ENCODE measurements at regions not wholly inside any gene's neighbourhood (a gene's known extent, or its start where the extent isn't known, plus 50 kb on each side); places are given as distances from the start of the nearest gene placed in this dataset.

DNA sequence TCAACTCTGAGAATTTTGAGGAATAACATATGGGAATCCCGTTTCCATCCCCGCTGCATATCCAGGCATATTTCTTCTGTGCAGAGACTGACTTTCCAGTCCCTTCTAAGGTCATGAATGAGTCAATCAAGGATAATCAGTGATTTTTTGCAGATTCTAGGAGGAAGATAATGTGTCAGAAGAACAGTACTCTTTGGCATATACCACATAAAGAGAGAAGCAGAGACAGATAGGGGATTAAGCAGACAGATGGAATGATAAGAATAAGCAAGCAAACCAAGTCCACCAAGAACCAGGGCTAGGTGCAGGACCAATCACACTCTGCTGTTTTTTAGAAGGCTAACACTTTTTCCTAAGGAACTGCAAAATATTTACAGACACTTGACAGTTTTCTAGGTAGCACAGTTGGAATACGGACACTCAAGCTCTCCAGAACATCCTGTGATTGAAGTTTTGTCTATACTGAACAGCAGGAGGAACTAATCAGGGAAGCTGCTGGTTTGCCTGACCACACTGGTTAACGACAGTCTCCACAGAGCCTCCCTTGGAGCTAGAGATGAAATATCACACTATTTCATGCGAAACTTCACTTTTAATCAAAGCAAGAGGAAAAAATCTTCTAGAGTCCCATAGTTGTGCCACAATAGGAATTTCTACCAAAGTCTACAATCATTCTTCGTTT, 450.0 kb upstream of the KCNMB2 start:
- Histone ChIP-seq H2AFZ (ENCODE audit: low read length) (no peak overlapping the region; the same call in 1 of the 2 replicates), H3K79me1 (ENCODE audit: low read depth, low read length) (no peaks in the 10 kb centered on the region), H3K9me3 (ENCODE audit: insufficient read depth in 2 of 2, low read depth in 1 of 2, low read length in 1 of 2) (no peaks in the 10 kb centered on the region), H3K14ac (ENCODE audit: insufficient read length) (no peak overlapping the region), H4K91ac (replicated peaks; ENCODE audit: insufficient read length, low read length) (no peak overlapping the region), H3K27me3 (replicated peaks in 1 of 4; ENCODE audit: control insufficient read depth in 3 of 4, extremely low read depth in 1 of 4, insufficient read depth in 3 of 4, low read length in 3 of 4) (no peaks in the 10 kb centered on the region), H2BK15ac (ENCODE audit: low read length) (no peak overlapping the region), H4K8ac (ENCODE audit: extremely low read depth, insufficient read depth, low read length) (no peak overlapping the region), H2BK5ac (ENCODE audit: low read depth, low read length) (no peak overlapping the region), H3K56ac (replicated peaks; ENCODE audit: insufficient read length, low read depth, low read length) (no peak overlapping the region), H3K9ac (replicated peaks in 1 of 4; ENCODE audit: extremely low read depth in 1 of 4, low read depth in 3 of 4, low read length in 3 of 4) (no peak overlapping the region), H3K23me2 (ENCODE audit: low read depth, low read length) (no peaks in the 10 kb centered on the region), H3K36me3 (ENCODE audit: control insufficient read depth in 2 of 4, insufficient read depth in 4 of 4, low read length in 3 of 4) (no peaks in the 10 kb centered on the region), H3K27ac (ENCODE audit: low read depth, low read length) (no peak overlapping the region), H3K79me2 (ENCODE audit: control insufficient read depth in 1 of 2, insufficient read depth in 2 of 2, low read length in 2 of 2) (no peaks in the 10 kb centered on the region), H3K4me2 (ENCODE audit: insufficient read depth in 1 of 2, low read depth in 2 of 2, low read length in 2 of 2) (no peak overlapping the region), H3K23ac (ENCODE audit: insufficient read length) (no peak overlapping the region), H3K18ac (ENCODE audit: extremely low read depth, low read length) (no peak overlapping the region), H3K4me3 (ENCODE audit: extremely low read depth in 1 of 4, insufficient read depth in 2 of 4, low read depth in 3 of 4, low read length in 4 of 4) (no peak overlapping the region), H2BK120ac (replicated peaks; ENCODE audit: low read depth, low read length) (no peak overlapping the region), H4K20me1 (replicated peaks in 1 of 2; ENCODE audit: control insufficient read depth in 1 of 2, insufficient read depth in 2 of 2, low read length in 2 of 2) (no peaks in the 10 kb centered on the region), H2BK20ac (ENCODE audit: low read length) (no peak overlapping the region), H4K5ac (ENCODE audit: insufficient read length, low read depth, low read length) (no peak overlapping the region), H3K4ac (replicated peaks; ENCODE audit: insufficient read length, low read depth, low read length) (no peak overlapping the region), H2AK5ac (ENCODE audit: low read depth, low read length) (no peak overlapping the region), H3K4me1 (replicated peaks in 1 of 4; ENCODE audit: control insufficient read depth in 3 of 4, insufficient read depth in 4 of 4, low read length in 3 of 4) (peaks cover 0 to 12% (median 4%) of the 10 kb centered on the region in 4 experiments; a peak in 3 of 7 replicates), H2BK12ac (ENCODE audit: low read depth, low read length) (no peak overlapping the region)
- no peak for DNase-seq (ENCODE audit: low read depth in 1 of 2, low spot score in 2 of 2)
- ChIA-PET CTCF (ENCODE audit: partially characterized antibody) (interaction anchor here (0.7 kb wide), 1 partner anchor 22 kb away, joined by 3 read pairs; no protein-coding TSS in a partner anchor), POLR2A (ENCODE audit: partially characterized antibody) (interaction anchor here (1.4 kb wide), 1 partner anchor 8 kb away, joined by 3 read pairs; no protein-coding TSS in a partner anchor)
- TF ChIP-seq RAD21 (IDR thresholded peaks at IDR 0.05 in 1 of 2, conservative IDR thresholded peaks at IDR 0.05 in 1 of 2; ENCODE audit: low read depth in 2 of 2, low read length in 2 of 2) (no peak), EGR1 (IDR thresholded peaks at IDR 0.05; ENCODE audit: borderline replicate concordance, low read depth, low read length) (no peak), SIN3A (conservative IDR thresholded peaks at IDR 0.05 in 1 of 2, IDR thresholded peaks at IDR 0.05 in 1 of 2; ENCODE audit: low read depth in 1 of 2, low read length in 2 of 2) (no peak), MAFK (IDR thresholded peaks at IDR 0.05; ENCODE audit: low read depth, low read length) (no peak), POLR2A (IDR thresholded peaks at IDR 0.05; ENCODE audit: control extremely low read depth in 1 of 2, low read depth in 2 of 2, low read length in 2 of 2) (no peak), ASH2L (IDR thresholded peaks at IDR 0.05; ENCODE audit: low read length) (no peak), GTF2F1 (IDR thresholded peaks at IDR 0.05; ENCODE audit: borderline replicate concordance, low read depth, low read length) (no peak), ZNF274 (IDR thresholded peaks at IDR 0.05; ENCODE audit: borderline replicate concordance, extremely low read depth, low read length) (no peak), HDAC2 (IDR thresholded peaks at IDR 0.05; ENCODE audit: borderline replicate concordance in 1 of 2, low read depth in 2 of 2, low read length in 2 of 2) (no peak), HDAC6 (IDR thresholded peaks at IDR 0.05; ENCODE audit: low read depth, low read length) (no peak), KDM4A (IDR thresholded peaks at IDR 0.05; ENCODE audit: low read depth, low read length, severe bottlenecking) (no peak)
- TF ChIP-seq, protein P1, sequence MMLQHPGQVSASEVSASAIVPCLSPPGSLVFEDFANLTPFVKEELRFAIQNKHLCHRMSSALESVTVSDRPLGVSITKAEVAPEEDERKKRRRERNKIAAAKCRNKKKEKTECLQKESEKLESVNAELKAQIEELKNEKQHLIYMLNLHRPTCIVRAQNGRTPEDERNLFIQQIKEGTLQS (IDR thresholded peaks at IDR 0.05; ENCODE audit: insufficient read depth, low read depth, low read length), result no peak
- no peak for FAIRE-seq
- 94% methylated on average over 6 of the region's 6 CpGs; no CpG with 5 or more reads in 1 of the 2 experiments for WGBS, 2 experiments (ENCODE audit: extremely low coverage in 1 of 2, insufficient coverage in 1 of 2, insufficient read length in 1 of 2, insufficient replicate concordance in 2 of 2, low coverage in 1 of 2, low lambda C conversion rate in 2 of 2, missing lambda C conversion rate in 1 of 2)
